C4-2B (cell line): ENCODE measurements at regions not wholly inside any gene's neighbourhood (a gene's known extent, or its start where the extent isn't known, plus 50 kb on each side); places are given as distances from the start of the nearest gene placed in this dataset.

ENCODE experiments used
- H3K27ac ChIP-seq: fragments of 450-650 bp; 2 replicates; pipeline ENCODE4 v1.5.1; 2017
- ZFX ChIP-seq: fragments of 450-650 bp; IDR thresholded peaks from 2 replicates; pipeline ENCODE4 v1.6.1; 2017
- TF ChIP-seq, protein P1 (sequence below): fragments of 450-650 bp; conservative IDR thresholded peaks from 2 replicates; pipeline ENCODE4 v1.5.1; 2017; ENCODE audit warnings: mild to moderate bottlenecking

DNA sequence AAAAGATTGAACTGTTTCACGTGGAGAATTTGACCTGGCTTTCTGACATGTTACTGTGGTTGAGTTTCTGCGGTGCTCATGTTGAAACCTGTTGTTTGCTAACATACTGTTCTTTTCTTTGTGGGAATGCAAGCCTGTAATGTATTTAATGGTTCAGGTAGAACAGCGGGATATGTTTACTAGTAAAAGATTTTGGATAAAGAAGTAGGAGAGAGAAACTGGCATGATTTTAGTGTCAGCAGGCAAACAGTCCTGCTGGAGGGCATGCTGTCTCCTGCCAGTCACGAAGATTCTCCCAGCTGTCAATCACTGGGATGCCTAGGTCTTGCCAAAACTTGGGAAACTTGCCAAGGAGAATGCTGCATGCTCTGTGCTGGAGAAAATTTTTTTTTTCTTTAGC lies 263.5 kb downstream of the TAF11L14 start:
- TF ChIP-seq ZFX: no peak
- TF ChIP-seq, protein P1, sequence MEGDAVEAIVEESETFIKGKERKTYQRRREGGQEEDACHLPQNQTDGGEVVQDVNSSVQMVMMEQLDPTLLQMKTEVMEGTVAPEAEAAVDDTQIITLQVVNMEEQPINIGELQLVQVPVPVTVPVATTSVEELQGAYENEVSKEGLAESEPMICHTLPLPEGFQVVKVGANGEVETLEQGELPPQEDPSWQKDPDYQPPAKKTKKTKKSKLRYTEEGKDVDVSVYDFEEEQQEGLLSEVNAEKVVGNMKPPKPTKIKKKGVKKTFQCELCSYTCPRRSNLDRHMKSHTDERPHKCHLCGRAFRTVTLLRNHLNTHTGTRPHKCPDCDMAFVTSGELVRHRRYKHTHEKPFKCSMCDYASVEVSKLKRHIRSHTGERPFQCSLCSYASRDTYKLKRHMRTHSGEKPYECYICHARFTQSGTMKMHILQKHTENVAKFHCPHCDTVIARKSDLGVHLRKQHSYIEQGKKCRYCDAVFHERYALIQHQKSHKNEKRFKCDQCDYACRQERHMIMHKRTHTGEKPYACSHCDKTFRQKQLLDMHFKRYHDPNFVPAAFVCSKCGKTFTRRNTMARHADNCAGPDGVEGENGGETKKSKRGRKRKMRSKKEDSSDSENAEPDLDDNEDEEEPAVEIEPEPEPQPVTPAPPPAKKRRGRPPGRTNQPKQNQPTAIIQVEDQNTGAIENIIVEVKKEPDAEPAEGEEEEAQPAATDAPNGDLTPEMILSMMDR: no peak
- H3K27ac ChIP-seq: no peak overlapping the region

DNA sequence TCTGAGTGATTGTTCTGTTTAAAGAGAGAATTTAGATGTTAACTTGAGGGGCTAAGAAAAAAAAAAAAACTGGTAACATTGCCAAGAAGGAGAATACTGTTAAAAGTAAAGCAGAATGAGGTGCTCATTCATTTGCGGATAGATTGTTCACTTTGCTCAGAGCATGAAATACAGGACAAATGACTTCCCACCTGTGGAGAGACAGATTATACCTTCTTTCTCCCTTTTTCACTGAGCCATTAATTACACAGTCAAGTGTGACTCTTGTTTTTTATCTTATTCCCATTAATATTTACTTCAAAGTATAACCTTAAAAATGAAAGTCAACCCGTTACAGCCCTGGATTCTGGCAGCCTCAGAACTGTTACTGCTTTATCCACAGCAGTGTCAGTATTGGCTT lies 264.5 kb downstream of the TAF11L14 start:
- TF ChIP-seq, protein P1: no peak
- no peak for TF ChIP-seq ZFX
- no peak overlapping the region for H3K27ac ChIP-seq

DNA sequence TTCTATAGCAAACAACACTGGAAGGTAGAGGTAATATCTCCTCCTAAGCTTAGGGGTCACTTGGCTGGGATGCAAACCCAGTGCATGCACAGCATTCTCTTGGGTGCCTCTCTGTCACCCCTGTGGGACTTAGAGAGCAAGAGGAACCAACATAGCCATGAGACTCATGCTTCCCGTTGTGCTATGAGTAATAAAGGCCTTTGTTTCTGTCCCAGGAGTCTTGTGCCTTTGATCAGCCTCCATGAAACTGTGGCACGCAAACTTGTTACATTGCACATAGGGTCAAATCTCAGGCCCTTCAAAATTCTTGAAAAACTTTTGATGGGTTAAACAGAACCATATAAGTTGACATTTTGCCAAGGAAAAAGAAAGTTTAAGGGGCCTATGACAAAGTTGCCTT lies 272.8 kb downstream of the TAF11L14 start:
- TF ChIP-seq, protein P1: no peak
- TF ChIP-seq ZFX: no peak
- H3K27ac ChIP-seq: no peak overlapping the region

DNA sequence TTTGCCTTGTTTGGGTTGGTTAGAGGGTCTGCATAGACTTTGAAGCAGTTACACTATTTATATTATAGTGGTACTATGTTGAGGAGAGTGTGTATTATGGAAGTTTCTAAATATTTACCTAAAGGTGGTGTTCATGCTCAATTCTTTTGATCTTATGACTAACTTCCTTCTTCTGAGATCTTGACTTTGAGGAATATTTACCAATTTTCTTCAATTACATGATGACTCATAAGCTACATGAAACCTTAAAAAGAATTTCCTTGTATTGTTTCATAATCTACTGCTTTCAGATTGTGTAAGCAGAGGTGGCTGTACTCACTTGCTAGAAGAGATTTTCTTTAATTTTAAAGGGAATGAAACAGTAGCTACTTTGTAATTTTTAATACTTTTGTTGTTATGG lies 276.1 kb downstream of the TAF11L14 start:
- no peak overlapping the region for H3K27ac ChIP-seq
- TF ChIP-seq, protein P1: no peak
- TF ChIP-seq ZFX: no peak

DNA sequence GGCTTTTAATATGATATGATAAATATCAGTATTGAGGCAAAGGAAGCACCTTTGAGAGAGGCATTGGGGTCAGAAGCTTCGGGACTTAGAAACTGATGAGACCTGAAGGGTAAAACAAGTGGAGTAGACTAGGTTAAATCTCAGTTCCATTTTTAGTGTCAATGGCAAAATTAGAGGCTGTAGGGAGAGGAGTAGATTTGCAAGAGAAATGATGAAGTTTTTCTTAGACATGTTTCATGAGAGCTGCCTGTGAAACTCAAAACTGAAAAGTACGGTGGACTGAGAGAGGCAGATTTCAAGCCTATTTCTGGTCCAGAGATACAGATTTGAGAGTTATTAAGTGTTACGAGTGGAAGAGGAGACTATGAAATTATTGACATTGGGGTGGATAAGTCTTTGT lies 278.5 kb downstream of the TAF11L14 start:
- TF ChIP-seq ZFX: no peak
- TF ChIP-seq, protein P1: no peak
- no peak overlapping the region for H3K27ac ChIP-seq

DNA sequence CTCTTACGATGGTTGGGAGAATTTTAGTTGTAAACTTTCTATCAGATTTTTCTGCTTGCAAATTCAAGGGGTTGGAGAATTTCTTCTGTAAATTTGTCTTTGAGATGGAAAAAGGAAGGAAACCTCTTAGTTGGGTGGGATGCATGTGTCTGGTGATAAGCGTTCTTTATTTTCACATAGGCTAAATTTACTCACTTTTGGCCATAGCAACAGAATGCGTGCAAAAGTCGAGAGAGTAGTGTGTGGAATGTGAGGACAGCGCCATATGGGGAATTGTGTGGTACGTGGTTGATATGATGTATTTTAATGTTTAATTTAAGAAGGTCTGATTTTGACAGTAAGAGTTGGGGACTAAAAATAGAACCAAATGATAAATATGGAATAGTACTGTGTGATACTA lies 282.2 kb downstream of the TAF11L14 start:
- TF ChIP-seq, protein P1: no peak
- TF ChIP-seq ZFX: no peak
- H3K27ac ChIP-seq: no peak overlapping the region

DNA sequence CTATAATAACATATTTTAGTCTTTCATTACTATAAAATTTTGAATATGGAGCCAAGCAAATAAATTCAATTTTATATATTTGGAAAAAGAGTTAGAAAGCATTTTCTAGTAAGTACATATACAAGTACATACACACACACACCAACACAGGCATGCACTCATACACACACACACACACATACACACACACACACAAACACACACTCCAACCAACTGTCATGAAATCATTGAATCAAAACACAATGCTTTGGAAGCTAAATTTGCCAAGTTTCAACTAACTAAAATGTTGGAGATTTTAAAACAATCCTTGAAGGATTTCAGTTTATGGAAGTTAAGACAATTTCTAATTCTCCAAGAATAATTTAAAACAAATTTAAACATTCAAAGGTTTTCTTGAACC lies 283.2 kb downstream of the TAF11L14 start:
- TF ChIP-seq ZFX: no peak
- TF ChIP-seq, protein P1: no peak
- H3K27ac ChIP-seq: no peak overlapping the region
